ENCODE measurements at regions not wholly inside any gene's neighbourhood (a gene's known extent, or its start where the extent isn't known, plus 50 kb on each side); places are given as distances from the start of the nearest gene placed in this dataset.

DNA sequence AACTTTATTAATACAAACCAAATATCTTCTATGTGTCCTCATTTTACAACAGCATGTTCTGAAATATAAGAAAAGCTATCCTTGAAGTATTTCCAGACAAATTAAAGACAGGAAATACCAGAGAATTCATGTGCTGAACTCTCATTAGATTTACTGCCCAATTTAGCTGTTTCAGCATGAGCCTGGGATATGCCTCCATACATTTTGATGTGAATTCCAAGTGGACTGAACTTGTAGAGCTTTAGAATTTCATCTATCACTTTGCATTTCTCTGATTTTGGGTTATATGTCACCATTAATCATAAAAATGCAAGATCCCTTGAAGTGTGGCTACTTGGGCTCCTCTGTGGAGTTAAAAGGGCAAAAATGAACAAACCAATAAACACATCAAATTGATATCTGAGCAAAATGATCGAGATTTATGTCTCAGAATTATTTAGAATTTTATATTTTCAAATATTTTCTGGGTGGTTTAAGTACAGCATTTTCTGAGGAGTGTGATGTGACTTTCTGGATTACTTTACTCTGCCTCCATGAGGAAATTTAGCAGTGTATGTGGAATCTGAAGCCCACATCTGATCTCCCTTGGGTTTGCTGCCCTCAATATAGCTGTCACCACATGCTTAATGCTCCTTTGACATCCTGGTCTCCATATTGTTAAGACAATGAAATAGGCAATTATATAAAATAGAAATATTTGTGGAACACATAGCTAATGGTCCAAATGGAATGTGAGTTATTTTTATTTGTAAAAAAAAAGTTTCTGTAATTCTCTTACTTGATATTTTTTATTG is 206.6 kb upstream of the RBMS1 start:
- Mint-ChIP-seq H3K36me3 (ENCODE audit: low read depth) (no peaks in the 10 kb centered on the region), H3K27me3 (ENCODE audit: low read depth) (no peaks in the 10 kb centered on the region), H3K9me3 (no peaks in the 10 kb centered on the region), H3K4me3 (no peak overlapping the region), H3K4me1 (peaks cover 49% of the 10 kb centered on the region), H3K27ac (peak overlapping the region; percentile 84 to 98 (median 89))
- TF ChIP-seq, protein P1, sequence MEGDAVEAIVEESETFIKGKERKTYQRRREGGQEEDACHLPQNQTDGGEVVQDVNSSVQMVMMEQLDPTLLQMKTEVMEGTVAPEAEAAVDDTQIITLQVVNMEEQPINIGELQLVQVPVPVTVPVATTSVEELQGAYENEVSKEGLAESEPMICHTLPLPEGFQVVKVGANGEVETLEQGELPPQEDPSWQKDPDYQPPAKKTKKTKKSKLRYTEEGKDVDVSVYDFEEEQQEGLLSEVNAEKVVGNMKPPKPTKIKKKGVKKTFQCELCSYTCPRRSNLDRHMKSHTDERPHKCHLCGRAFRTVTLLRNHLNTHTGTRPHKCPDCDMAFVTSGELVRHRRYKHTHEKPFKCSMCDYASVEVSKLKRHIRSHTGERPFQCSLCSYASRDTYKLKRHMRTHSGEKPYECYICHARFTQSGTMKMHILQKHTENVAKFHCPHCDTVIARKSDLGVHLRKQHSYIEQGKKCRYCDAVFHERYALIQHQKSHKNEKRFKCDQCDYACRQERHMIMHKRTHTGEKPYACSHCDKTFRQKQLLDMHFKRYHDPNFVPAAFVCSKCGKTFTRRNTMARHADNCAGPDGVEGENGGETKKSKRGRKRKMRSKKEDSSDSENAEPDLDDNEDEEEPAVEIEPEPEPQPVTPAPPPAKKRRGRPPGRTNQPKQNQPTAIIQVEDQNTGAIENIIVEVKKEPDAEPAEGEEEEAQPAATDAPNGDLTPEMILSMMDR (IDR thresholded peaks at IDR 0.05; ENCODE audit: unreplicated experiment in 3 of 3): no peak

DNA sequence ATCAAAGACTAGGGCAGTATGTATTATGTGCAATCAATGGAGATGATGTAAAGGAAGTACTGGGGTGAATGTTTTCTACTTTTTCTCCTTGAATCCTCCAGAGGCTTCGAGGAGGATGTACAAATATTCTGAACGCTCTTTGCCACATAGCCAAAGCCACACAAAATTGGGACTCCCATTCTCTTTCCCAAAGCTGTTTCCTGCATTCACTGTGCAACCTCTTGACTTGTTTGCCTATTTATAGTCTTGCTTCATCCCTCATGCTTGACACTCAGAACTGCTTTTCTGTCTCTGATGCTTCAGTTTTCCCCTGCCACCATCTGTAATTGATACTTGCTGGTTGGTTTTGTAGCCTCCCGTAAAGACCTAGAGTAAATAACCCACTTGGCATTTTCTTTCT is 208.2 kb upstream of the RBMS1 start:
- H3K36me3 Mint-ChIP-seq (ENCODE audit: low read depth): peaks cover 7% of the 10 kb centered on the region
- peaks cover 49% of the 10 kb centered on the region for H3K4me1 Mint-ChIP-seq
- peak overlapping the region; percentile 89 to 98 (median 89) for H3K27ac Mint-ChIP-seq
- no peaks in the 10 kb centered on the region for H3K27me3 Mint-ChIP-seq (ENCODE audit: low read depth)
- H3K4me3 Mint-ChIP-seq: no peak overlapping the region
- TF ChIP-seq, protein P1 (IDR thresholded peaks at IDR 0.05; ENCODE audit: unreplicated experiment in 3 of 3): no peak
- H3K9me3 Mint-ChIP-seq: peaks cover under 1% of the 10 kb centered on the region

DNA sequence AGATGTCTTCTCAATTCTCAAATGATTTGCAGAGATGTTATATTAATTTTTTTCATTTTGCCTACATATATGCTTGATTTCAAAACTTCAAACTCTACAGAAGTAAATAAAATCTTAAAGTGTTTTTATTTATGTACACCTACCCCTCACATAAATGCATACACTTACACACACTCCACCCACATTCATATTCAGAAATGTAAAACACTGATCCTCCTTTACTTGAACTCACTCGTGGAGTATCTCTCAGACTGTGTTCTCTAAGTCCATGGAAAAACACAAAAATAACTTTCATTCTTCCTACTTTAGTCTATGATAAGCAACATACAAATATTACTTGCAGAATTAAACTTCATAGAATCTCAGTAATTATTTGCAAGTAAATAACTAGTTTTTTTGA is 209.1 kb upstream of the RBMS1 start:
- peaks cover 8% of the 10 kb centered on the region for H3K9me3 Mint-ChIP-seq
- no peaks in the 10 kb centered on the region for H3K27me3 Mint-ChIP-seq (ENCODE audit: low read depth)
- peaks cover 49% of the 10 kb centered on the region for H3K4me1 Mint-ChIP-seq
- no peak overlapping the region for H3K4me3 Mint-ChIP-seq
- TF ChIP-seq, protein P1 (IDR thresholded peaks at IDR 0.05; ENCODE audit: unreplicated experiment in 3 of 3): no peak
- H3K27ac Mint-ChIP-seq: peak overlapping the region; percentile 66 to 98 (median 89)
- H3K36me3 Mint-ChIP-seq (ENCODE audit: low read depth): peaks cover 15% of the 10 kb centered on the region

DNA sequence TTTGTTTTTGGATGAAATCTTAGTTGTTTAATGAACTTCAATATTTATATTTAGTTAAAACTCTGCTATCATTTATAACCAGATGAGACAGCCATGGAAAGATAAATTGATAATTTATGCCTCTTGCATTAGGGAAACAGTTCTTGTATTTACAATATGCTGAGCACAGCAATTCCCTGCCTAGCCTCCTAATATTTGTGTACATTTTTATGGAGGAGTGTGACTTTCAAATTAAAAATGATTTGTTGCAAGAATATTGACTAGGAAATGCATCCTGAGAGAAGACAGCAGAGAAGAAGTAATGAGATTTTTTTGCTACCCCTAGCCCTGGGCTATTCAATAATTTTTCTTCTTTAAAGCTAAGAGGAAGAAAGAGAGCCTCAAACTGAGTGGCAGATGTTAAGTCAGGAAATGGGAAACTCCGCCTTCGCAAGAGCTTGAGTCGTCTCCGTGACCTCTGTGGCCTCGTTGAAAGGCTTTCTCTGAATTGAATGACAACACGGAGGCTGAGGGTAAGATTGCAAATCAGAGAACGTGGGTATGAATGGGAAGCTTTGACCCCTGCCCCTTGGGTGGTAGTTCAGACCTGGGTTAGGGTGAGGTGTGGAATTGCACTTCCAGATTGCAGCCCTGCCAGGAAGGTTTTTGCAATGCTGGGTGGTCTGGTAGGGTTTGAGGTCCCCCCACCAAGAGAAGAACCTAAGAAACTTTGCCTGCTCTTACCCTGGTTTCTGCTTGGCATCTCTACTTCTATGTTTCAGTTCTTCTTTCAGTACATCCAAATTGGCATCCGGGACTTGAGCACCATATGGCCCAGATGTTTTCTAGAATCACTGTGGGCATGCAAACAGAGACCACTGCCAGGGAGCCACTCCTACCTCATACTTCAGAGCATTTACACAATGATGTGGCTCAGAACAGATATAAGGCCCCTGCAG is 210.3 kb upstream of the RBMS1 start:
- Mint-ChIP-seq H3K27ac (peak overlapping the region; percentile 84 to 98 (median 89)), H3K36me3 (ENCODE audit: low read depth) (peaks cover 21% of the 10 kb centered on the region), H3K9me3 (peaks cover 15% of the 10 kb centered on the region), H3K27me3 (ENCODE audit: low read depth) (no peaks in the 10 kb centered on the region), H3K4me1 (peaks cover 49% of the 10 kb centered on the region), H3K4me3 (peak overlapping the region; percentile 23 to 51 (median 37))
- TF ChIP-seq, protein P1 (IDR thresholded peaks at IDR 0.05; ENCODE audit: unreplicated experiment in 3 of 3): no peak

DNA sequence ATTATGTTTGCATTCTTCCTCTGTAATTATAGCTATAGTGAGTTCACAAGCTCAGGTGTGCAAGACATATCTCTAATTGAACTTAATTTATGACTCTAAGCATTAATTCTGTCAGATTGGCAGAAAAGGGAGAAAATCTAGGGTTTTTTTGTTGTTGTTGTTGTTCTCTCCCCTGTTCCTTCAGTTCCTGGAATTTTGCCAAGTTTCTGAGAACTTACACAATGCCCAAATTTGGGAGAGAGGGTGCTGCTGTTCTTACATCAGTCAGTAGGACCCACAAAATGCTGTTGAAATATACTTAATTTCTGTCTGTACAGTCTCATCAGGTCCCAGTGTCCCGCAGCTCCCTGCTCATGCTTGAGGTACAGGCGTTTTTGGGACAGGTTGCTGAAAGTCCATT is 221.8 kb upstream of the RBMS1 start:
- Mint-ChIP-seq H3K36me3 (ENCODE audit: low read depth) (peaks cover 18% of the 10 kb centered on the region), H3K4me3 (no peak overlapping the region), H3K27me3 (ENCODE audit: low read depth) (no peaks in the 10 kb centered on the region), H3K9me3 (peaks cover 14% of the 10 kb centered on the region), H3K27ac (peak overlapping the region in 2 of 3 experiments; percentile 7 to 63), H3K4me1 (no peaks in the 10 kb centered on the region)
- TF ChIP-seq, protein P1 (IDR thresholded peaks at IDR 0.05; ENCODE audit: unreplicated experiment in 3 of 3): no peak

Measured in nephron (organoid).